Mucosa of gallbladder (tissue), 1 donor: ENCODE measurements at regions not wholly inside any gene's neighbourhood (a gene's known extent, or its start where the extent isn't known, plus 50 kb on each side); places are given as distances from the start of the nearest gene placed in this dataset.
"Not testable (repeated sequence)": the region's sequence is repeated elsewhere in the genome, so short reads cannot be mapped to it uniquely, and the experiment has no call there.

Source experiments
- DNase-seq: peaks from one replicate; pipeline ENCODE4 v3.0.0-alpha.2; 2020; ENCODE audit warnings: low spot score
- donor health status: DM: no; HTN: no; CAD: no.

GRCh38 chr2:146412625-146413024 is 1432.2 kb upstream of the ACVR2A start:
- no peak for DNase-seq

- DNase-seq: not testable (repeated sequence)
Measured at GRCh38 chr2:146405402-146406309, 1439.2 kb upstream of the ACVR2A start.

- not testable (repeated sequence) for DNase-seq
Measured at GRCh38 chr2:146403546-146404160, 1441.2 kb upstream of the ACVR2A start.

- DNase-seq: no peak
Measured at GRCh38 chr2:146392631-146393030, 1452.2 kb upstream of the ACVR2A start.

- DNase-seq: no peak
Measured at GRCh38 chr2:146392186-146392585, 1452.6 kb upstream of the ACVR2A start.

GRCh38 chr2:146388757-146389156 is 1456.1 kb upstream of the ACVR2A start:
- DNase-seq: no peak

GRCh38 chr2:146386096-146386495 is 1458.7 kb upstream of the ACVR2A start:
- DNase-seq: no peak

- no peak for DNase-seq
Measured at GRCh38 chr2:146385031-146385430, 1459.8 kb upstream of the ACVR2A start.

GRCh38 chr2:146376511-146377064 is 1468.2 kb upstream of the ACVR2A start:
- DNase-seq: no peak

- DNase-seq: no peak
Measured at GRCh38 chr2:146374505-146374904, 1470.3 kb upstream of the ACVR2A start.

GRCh38 chr2:146371364-146371763 is 1473.5 kb upstream of the ACVR2A start:
- not testable (repeated sequence) for DNase-seq

GRCh38 chr2:146370826-146371225 is 1474.0 kb upstream of the ACVR2A start:
- DNase-seq: no peak

- no peak for DNase-seq
Measured at GRCh38 chr2:146366276-146366675, 1478.6 kb upstream of the ACVR2A start.

- DNase-seq: no peak
Measured at GRCh38 chr2:146365041-146365440, 1479.8 kb upstream of the ACVR2A start.

GRCh38 chr2:146363731-146364130 is 1481.1 kb upstream of the ACVR2A start:
- DNase-seq: no peak

GRCh38 chr2:146351689-146352088 is 1493.1 kb upstream of the ACVR2A start:
- DNase-seq: no peak

- no peak for DNase-seq
Measured at GRCh38 chr2:146349334-146349733, 1495.5 kb upstream of the ACVR2A start.

GRCh38 chr2:146324951-146325350 is 1519.9 kb upstream of the ACVR2A start:
- no peak for DNase-seq

GRCh38 chr2:146323564-146323963 is 1521.3 kb upstream of the ACVR2A start:
- DNase-seq: no peak

- no peak for DNase-seq
Measured at GRCh38 chr2:146321175-146321574, 1523.7 kb upstream of the ACVR2A start.

GRCh38 chr2:146317959-146318358 is 1526.9 kb upstream of the ACVR2A start:
- DNase-seq: no peak

GRCh38 chr2:146312899-146313298 is 1531.9 kb upstream of the ACVR2A start:
- no peak for DNase-seq

GRCh38 chr2:146305164-146305563 is 1539.7 kb upstream of the ACVR2A start:
- no peak for DNase-seq
